D721Med (cell line): ENCODE measurements at regions not wholly inside any gene's neighbourhood (a gene's known extent, or its start where the extent isn't known, plus 50 kb on each side); places are given as distances from the start of the nearest gene placed in this dataset.

Source experiments
- DNase-seq: peaks from one replicate; pipeline ENCODE4 v3.0.0; 2011; ENCODE audit warnings: low spot score; ENCODE audit not compliant: insufficient read length
- FAIRE-seq: peaks from 2 replicates; lab custom pipeline; 2011; peaks lifted over from hg19 to GRCh38; lab: Jason Lieb, UNC
- TF ChIP-seq, protein P1 (sequence below): IDR thresholded peaks from 2 replicates; pipeline ENCODE4 v1.5.1; 2012; ENCODE audit warnings: mild to moderate bottlenecking, control low read depth; ENCODE audit not compliant: insufficient read depth; ENCODE audit errors: missing control alignments

DNA sequence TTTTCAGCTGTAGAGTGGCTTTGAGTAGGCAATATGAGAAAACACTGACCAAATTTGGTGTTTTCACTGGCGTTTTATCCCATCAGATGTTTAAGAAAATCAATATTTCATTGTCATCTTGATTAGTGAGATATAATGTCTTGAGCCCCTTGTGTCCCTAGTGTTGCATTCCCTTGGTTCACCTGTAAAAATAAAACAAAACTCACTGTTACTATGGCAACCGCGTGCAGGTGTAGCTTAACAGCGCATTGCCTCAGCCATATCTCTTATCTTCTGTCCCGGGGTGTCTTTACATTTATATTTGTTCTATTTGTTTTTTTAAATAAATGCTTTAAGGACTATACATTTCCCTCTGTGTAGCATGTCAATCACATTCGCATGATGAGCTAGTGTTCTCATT lies 551.6 kb downstream of the ZIC1 start:
- FAIRE-seq: no peak
- TF ChIP-seq, protein P1, sequence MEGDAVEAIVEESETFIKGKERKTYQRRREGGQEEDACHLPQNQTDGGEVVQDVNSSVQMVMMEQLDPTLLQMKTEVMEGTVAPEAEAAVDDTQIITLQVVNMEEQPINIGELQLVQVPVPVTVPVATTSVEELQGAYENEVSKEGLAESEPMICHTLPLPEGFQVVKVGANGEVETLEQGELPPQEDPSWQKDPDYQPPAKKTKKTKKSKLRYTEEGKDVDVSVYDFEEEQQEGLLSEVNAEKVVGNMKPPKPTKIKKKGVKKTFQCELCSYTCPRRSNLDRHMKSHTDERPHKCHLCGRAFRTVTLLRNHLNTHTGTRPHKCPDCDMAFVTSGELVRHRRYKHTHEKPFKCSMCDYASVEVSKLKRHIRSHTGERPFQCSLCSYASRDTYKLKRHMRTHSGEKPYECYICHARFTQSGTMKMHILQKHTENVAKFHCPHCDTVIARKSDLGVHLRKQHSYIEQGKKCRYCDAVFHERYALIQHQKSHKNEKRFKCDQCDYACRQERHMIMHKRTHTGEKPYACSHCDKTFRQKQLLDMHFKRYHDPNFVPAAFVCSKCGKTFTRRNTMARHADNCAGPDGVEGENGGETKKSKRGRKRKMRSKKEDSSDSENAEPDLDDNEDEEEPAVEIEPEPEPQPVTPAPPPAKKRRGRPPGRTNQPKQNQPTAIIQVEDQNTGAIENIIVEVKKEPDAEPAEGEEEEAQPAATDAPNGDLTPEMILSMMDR: no peak
- DNase-seq: no peak

DNA sequence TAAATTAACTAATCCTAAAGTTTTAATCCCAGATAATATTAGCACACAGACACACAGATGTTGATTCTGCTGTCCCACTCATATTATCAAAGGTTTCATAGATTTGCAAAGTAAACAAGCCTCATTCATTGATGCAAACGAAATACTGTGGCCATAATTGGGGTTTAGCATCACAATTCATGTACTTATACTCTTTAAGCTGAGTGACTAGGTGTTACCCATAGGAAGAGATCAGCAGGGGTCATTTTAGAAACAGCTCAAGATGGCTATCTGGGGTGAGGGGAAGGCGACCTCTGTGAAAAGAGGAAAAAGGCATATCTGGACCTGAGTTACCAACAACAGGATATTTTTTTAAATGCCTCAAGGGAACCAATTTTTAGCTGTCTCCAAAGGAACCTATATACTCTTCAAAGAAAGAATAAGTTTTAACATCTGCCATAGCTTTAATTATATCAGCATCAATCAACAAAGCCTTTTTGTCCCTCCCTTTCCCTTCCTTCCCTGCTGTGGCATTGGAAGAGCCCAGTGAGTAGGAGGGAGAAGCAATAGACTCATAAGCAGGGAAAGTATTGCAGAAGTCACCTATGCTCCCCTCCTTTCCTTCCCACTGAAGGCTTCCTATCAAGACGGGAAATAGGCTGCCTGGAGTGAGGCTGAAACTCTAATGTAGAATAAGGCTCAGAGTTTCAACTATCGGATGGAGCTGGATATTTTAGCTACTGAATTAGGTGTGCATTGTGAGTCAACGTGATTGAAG lies 553.4 kb downstream of the ZIC1 start:
- DNase-seq (no peak), FAIRE-seq (no peak)
- TF ChIP-seq, protein P1: no peak

DNA sequence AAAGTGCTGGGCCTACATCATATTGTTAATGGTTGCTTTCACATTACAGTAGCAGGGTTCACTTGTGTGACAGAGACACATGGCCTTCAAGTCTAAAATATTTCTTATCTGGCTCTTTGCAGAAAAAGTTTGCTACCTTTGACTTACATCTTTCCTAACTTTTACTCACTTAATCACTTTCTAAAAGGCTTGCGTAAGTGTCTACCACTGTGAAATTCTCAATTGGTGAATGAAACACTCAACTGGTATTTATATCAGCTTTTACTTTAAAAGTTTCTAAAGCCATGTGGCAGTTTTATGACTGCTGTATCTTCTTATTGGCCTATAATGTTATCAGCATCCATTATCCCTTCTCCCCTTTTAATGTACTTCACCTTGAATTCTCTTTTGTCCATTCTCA lies 554.5 kb downstream of the ZIC1 start:
- TF ChIP-seq, protein P1: no peak
- no peak for DNase-seq
- no peak for FAIRE-seq

DNA sequence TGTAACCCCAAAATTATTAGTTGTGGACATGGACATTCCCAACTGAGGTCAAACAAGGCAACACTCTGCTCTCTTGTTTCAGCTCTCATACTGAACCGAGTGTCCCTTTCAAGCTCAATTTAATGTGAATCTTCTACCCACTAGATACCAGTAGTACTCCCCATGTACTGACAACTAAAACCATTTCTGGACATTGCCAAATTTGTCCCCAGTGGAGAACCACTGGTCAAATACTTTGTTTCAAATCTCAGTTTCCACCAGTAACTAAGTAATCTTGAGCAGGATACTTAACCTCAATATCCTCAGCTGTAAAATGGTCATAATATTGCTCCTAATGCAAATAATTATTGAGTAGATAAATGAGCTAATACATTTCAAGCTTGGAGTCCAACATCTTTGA lies 566.0 kb downstream of the ZIC1 start:
- FAIRE-seq: no peak
- no peak for DNase-seq
- TF ChIP-seq, protein P1: no peak

DNA sequence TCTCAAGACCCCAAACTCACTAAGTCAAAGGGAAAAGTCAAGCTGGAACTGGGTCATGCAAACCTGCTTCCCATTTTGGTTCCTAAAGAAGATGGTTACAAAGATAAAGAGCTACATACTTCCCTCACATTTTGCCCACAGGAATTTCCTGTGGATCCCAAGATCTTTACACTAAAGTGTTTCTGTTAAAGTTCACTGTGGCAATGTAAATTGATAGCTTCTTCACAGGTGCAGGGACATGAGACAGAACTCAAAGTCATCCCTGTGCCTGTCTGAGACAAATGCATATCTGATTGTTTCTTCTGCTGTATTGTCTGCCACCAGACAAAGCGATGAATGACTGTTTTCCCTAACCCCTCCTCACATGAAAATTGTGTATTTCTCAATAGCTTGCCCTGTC lies 567.8 kb downstream of the ZIC1 start:
- TF ChIP-seq, protein P1: no peak
- no peak for DNase-seq
- no peak for FAIRE-seq

DNA sequence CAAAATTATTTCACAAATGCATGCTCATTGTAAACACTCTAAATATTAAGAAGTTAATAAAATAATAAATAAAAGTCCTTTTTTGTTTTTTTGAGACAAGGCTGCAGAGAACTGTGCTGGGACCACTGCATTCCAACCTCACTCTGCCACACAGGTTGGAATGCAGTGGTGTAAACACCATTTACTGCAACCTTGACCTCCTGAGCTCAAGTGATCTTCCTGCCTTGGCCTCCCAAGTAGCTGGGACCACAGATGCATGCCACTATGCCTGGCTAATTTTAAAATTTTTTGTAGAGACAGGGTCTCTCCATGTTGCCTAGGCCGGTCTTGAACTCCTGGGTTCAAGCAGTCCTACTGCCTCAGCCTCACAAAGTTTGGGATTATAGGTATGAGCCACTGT lies 578.4 kb downstream of the ZIC1 start:
- FAIRE-seq (no peak), DNase-seq (no peak)
- TF ChIP-seq, protein P1: no peak

DNA sequence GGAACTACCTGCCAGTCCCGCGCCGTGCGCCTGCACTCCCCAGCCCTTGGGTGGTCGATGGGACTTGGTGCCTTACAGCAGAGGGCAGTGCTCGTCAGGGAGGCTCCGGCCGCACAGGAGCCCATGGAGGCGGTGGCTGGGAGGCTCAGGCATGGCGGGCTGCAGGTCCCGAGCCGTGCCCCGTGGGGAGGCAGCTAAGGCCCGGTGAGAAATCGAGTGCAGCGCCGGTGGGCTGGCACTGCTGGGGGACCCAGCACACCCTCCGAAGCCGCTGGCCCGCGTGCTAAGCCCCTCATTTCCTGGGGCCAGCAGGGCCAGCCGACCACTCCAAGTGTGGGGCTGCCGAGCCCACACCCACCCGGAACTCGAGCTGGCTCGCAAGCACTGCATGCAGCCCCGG lies 580.2 kb downstream of the ZIC1 start:
- no peak for FAIRE-seq
- DNase-seq: no peak
- TF ChIP-seq, protein P1: no peak
